SH-SY5Y (cell line): ENCODE measurements at regions not wholly inside any gene's neighbourhood (a gene's known extent, or its start where the extent isn't known, plus 50 kb on each side); places are given as distances from the start of the nearest gene placed in this dataset.

ENCODE experiments used
- GATA2 ChIP-seq: IDR thresholded peaks from 2 replicates; pipeline ENCODE4 v1.6.1; 2011; ENCODE audit warnings: mild to moderate bottlenecking, low read depth, low read length
- GATA3 ChIP-seq: IDR thresholded peaks from 2 replicates; pipeline ENCODE4 v1.6.1; 2011; ENCODE audit warnings: low read depth, mild to moderate bottlenecking, low read length, moderate library complexity

DNA sequence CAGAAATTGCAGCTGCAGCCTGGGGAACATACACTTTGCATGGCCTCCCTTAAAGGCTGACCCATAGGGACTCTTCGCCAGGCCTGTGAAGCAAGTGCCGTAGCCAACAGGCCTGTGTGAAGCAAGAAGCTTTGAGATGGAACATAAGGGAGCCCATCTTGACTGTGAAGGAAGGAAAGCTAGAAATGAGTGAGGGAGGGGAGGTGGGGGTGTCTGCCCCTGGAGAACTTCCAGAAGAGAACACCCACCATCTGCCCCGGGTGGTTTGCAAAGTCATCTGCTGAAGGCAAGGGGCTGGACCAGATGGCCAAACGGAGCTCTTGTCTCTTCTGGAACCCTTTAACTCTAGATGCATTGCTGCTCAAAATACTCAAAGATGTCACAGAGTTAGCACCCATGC, 103.3 kb upstream of the GRIK3 start:
- TF ChIP-seq GATA2 (no peak), GATA3 (no peak)

GRCh38 chr1:37143800-37144199, 109.5 kb upstream of the GRIK3 start:
- no peak for TF ChIP-seq GATA3
- no peak for TF ChIP-seq GATA2

DNA sequence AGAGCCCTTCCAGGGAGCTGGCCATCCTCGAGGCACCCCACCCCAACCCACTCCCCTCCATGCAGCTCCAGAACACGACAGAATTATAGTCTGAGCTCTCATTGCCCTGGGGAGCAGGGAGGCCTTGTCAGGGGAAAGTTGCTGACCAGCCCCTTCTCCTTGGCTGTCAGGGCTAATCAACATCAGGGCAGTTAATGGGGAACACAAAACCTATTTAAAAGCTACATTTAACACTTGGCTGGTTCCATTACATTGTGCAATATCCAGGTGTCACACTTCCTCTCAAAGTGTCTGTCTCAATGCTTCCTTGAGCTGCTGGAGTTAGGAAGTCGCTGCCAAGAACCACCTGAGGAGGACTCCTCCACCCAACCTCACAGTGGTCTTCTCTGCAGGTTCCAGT, 111.8 kb upstream of the GRIK3 start:
- TF ChIP-seq GATA3: no peak
- no peak for TF ChIP-seq GATA2

DNA sequence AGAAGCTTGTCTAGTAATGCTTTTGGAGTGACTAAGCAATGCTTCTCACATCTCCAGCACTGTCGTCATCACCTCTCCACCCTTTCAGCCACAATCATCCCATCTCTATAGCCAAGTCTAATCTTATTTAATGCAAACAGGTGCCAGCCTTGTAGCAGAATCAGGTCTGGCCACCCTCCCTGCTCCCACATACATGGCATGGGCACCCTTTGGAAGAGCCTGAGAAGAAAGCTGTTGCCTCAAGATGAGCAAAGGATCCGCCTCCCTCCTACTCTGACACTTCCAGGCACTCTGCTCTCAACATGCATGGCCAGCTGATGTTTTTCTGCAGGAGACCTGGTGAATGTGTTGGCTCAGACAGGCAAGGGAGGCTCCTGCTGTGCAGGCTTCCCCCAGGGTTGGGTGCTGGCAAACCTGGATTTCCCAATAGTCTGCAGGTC, 113.1 kb upstream of the GRIK3 start:
- TF ChIP-seq GATA2: no peak
- TF ChIP-seq GATA3: no peak

DNA sequence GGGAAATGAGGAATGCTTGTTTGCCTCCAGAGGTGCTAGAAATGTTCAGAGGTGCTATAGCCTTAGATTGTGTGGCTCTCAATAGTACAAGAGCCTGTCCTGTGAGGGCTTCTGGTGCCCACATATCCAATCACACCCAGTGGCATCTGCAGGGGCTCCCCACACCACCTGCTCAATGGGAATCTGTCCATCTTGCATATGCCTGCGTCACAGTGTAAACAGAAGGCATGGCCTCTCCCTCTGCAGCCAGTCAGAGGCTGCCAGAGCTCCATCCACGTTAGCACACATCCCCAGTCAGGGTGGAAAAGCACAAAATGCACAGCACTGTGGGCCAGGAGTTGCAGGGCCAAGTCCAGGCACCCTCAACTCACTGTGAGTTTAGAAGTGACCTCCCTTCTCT, 113.6 kb upstream of the GRIK3 start:
- TF ChIP-seq GATA3 (no peak), GATA2 (no peak)

GRCh38 chr1:37148663-37149062, 114.3 kb upstream of the GRIK3 start:
- TF ChIP-seq GATA3: no peak
- no peak for TF ChIP-seq GATA2

DNA sequence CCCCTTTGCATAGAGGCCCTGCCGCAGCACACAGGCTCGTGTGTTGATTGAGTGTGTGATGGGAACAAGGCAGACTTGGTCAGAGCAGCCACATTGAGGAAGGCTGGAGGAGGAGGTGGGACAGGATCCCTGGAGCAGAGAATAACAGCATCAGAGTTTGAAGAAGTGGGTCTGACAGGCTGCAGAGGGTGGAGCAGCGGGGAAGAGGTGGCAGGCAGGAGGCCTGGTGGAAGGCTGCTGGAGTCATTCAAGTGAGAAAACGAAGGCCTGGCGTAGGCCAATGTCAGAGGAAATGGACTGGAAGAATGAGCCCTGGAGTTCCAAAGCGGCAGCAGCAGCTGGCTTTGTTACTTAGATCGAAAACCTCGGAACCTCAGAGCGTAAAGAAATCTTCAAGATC, 115.0 kb upstream of the GRIK3 start:
- TF ChIP-seq GATA3: no peak
- TF ChIP-seq GATA2: no peak

DNA sequence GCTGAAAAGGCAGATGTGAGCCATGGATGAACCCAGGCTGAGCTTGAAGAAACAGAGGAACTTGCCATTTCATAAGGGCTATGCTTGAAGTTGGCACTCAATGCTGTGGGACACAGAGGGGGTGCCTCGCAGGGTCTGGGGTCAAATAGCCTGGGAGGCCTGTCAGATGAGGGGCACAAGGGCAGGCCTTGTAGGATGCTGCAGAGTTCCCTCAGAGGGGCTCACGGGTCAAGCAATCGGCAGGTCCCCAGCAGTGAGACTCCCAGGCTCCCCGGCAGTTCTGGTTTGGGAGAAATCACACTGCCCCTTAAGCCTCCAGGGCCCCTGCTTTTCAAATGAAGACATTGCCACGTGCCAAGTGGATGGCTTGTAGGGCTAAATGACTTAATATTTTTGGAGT, 116.7 kb upstream of the GRIK3 start:
- no peak for TF ChIP-seq GATA3

- TF ChIP-seq GATA2 (no peak), GATA3 (no peak)
Measured at GRCh38 chr1:37151789-37152188, 117.5 kb upstream of the GRIK3 start.

DNA sequence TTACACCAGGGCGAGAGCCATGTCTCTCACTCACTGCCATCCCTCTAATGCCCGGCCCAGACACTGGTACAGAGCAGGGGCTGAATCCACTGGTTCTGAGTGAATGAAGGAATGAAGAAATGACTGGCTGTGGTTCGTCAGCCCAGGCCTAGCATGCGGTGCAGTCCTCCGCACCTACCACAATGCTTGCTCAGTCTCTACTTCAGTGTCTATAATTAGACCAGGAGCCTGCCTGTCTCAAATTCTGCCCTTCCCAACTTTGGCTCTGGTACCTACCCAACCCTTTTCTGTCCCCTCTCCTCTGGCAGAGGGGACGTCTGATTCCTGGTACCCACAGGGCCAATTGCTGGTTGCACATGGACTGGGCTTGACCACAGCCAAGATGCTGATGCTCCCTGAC, 118.2 kb upstream of the GRIK3 start:
- TF ChIP-seq GATA2: no peak
- no peak for TF ChIP-seq GATA3

GRCh38 chr1:37153116-37154100, 119.1 kb upstream of the GRIK3 start:
- TF ChIP-seq GATA2 (no peak), GATA3 (no peak)

DNA sequence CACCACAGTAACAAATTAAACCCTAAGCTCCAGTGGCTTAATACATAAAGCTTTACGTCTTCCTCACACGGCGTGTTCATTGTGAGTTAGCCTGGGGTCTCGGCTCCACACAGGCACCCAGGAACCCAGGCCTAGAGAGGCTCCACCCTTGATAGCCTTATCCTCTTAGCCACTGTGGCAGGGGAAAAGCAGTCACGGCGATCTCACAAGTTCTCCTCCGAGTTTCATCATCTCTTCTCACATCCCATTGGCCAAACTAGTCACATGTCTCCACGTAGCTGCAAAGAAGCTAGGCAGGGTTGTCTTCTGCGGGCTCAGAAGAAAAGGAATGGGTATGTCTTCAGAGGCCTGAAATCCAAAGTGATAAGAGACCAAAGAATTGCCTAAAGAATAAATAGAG, 122.3 kb upstream of the GRIK3 start:
- TF ChIP-seq GATA3 (no peak), GATA2 (no peak)

DNA sequence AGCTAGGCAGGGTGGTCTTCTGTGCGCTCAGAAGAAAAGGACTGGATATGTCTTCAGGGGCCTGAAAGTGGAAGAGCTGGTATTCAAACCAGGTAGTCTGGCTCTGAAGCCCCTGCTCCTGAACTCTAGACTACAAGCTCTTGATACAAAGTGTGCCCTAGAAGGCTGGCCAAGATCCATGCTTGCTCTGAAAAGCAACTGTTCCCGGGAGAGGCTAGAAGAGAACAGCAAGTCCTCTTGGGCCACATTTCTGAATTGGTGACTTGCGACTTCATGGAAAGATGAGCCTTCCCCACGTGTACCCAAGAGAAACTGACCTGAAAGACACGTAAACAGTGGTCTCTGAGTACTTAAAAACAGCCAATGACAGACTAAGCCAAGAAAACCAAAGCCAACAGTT, 123.3 kb upstream of the GRIK3 start:
- TF ChIP-seq GATA3 (no peak), GATA2 (no peak)

GRCh38 chr1:37158113-37158749, 123.9 kb upstream of the GRIK3 start:
- TF ChIP-seq GATA3 (no peak), GATA2 (no peak)

GRCh38 chr1:37159102-37159501, 124.8 kb upstream of the GRIK3 start:
- TF ChIP-seq GATA3: no peak
- no peak for TF ChIP-seq GATA2

- TF ChIP-seq GATA3: no peak
- TF ChIP-seq GATA2: no peak
Measured at GRCh38 chr1:37161171-37161570, 126.9 kb upstream of the GRIK3 start.
